Heart left ventricle (tissue), 16 donors: ENCODE measurements at regions not wholly inside any gene's neighbourhood (a gene's known extent, or its start where the extent isn't known, plus 50 kb on each side); places are given as distances from the start of the nearest gene placed in this dataset.
"Not testable (repeated sequence)": the region's sequence is repeated elsewhere in the genome, so short reads cannot be mapped to it uniquely, and the experiment has no call there.

Experiments
- ATAC-seq, 4 donors: fragments of 200-7000 bp; cut with Tn5 transposase; one replicate each; pipeline ENCODE4 v1.9.1; 2020 to 2022; ENCODE audit warnings: moderate library complexity in 4 of 4, mild to moderate bottlenecking in 3 of 4, moderate number of reproducible peaks in 1 of 4
- DNase-seq, 5 donors: peaks; one replicate each; pipeline ENCODE4 v3.0.0-alpha.2; 2020
- H3K27ac ChIP-seq, 12 donors: fragments of 200-600 bp; sonication (generic) in 4 of 12; one replicate each; pipeline versions ENCODE4 v1.5.0 to v1.8.0; 2016 to 2022; ENCODE audit warnings: mild to moderate bottlenecking in 2 of 12
- H3K27me3 ChIP-seq, 9 donors: fragments of 200-600 bp; sonication (generic) in 2 of 9; one replicate each; pipeline versions ENCODE4 v1.5.1 to v1.8.0; 2016 to 2022; ENCODE audit warnings: mild to moderate bottlenecking in 3 of 9
- H3K36me3 ChIP-seq, 9 donors: fragments of 200-600 bp; sonication (generic) in 2 of 9; one replicate each; pipeline versions ENCODE4 v1.5.0 to v1.8.0; 2018 to 2022; ENCODE audit warnings: mild to moderate bottlenecking in 2 of 9
- H3K4me1 ChIP-seq, 12 donors: fragments of 200-600 bp; sonication (generic) in 4 of 12; one replicate each; pipeline versions ENCODE4 v1.5.0 to v1.8.0; 2016 to 2022; ENCODE audit warnings: mild to moderate bottlenecking in 3 of 12
- H3K4me3 ChIP-seq, 12 donors: fragments of 200-600 bp; sonication (generic) in 4 of 12; one replicate each; pipeline versions ENCODE4 v1.5.0 to v1.8.0; 2017 to 2022; ENCODE audit warnings: mild to moderate bottlenecking in 9 of 12, moderate library complexity in 4 of 12
- H3K9me3 ChIP-seq, 12 donors: fragments of 200-600 bp; sonication (generic) in 4 of 12; one replicate each; pipeline versions ENCODE4 v1.5.0 to v1.8.0; 2016 to 2022; ENCODE audit warnings: mild to moderate bottlenecking in 1 of 12
- POLR2A ChIP-seq, 2 donors: fragments of 450-650 bp; IDR thresholded peaks; one replicate each; pipeline ENCODE4 v1.6.1; 2017; ENCODE audit warnings: antibody characterized with exemption in 2 of 2, mild to moderate bottlenecking in 2 of 2, moderate library complexity in 2 of 2
- WGBS, 4 donors: extraction: QIAGEN DNeasy Blood & Tissue Kit in 2 of 4; methylation state at CpG; one replicate each; pipeline versions ENCODE4 v1.1.5 to v1.1.7; 2013 to 2018; 5-methylcytosine and 5-hydroxymethylcytosine counted together
- intact Hi-C, 10 donors: fragments of 100-400 bp; cut with DNase I; formaldehyde crosslinking; loops; one replicate each; pipeline versions ENCODE4 v1.11.1 to v1.14.2; 2022
- TF ChIP-seq, protein P1 (sequence below), 12 donors: fragments of 200-600 bp; sonication (generic) in 4 of 12; IDR thresholded peaks; one replicate each; pipeline versions ENCODE4 v1.5.0 to v1.8.0; 2018 to 2022; ENCODE audit warnings: antibody characterized with exemption in 12 of 12, mild to moderate bottlenecking in 5 of 12
- donor health status: ischemic (EF 13 %, LVEDD 7.1; RV severe dilation, severe dysfunction).
- donor health status: healthy with polysubstance abuse.
- donor health status: DM: no; HTN: yes; CAD: no.
- donor health status: DM: no; HTN: no; CAD: no.
- donor health status: ischemic (EF 25% LVEDD 6.9; RV normal size, moderate dysfunction).
- donor health status: ischemic (EF 25% LVEDD 5.7; RV mildly dilated, moderate dysfunction).
- donor health status: healthy.
- donor health status: DM: yes; HTN: yes; CAD: no.
- donor health status: ischemic (EF 35%, LVEDD 5.7; RV mildly dilated, moderate dysfunction).
- donor health status: nonischemic (EF 11% LVEDD 7.7; RV severe dilation, severe dysfunction).
- donor health status: DM: yes; HTN: yes; CAD: no.
- donor health status: PGD.
- donor health status: ischemic (EF 29% LVEDD 5.4; RV normal size, mild dysfunction).
- donor health status: nonischemic (EF 23%, LVEDD 6.1; RV moderate dilation, normal function).

DNA sequence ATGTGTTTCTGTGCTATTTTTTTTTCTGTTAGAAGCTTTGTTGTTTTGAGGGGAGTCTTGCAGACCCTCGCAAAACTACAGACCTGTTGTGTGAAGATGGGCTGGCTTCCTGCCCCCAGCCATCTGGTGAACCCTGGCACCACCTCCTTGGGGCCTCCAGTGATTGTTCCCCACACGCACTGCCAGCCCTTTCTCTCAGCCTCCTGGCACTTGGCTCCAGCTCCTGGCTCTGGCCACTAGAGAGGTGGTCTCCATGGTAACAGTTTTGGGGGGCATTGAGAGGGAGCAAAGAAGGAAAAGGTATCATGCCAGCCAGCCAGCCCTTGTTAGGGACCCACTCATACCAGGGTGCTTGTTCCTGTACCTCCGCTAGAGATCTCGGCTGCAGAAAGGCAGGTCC is 176.4 kb upstream of the RPH3A start:
- Histone ChIP-seq H3K9me3 (peaks cover 0 to 4% (median 0%) of the 10 kb centered on the region in 12 donors), H3K36me3 (no peaks in the 10 kb centered on the region), H3K27ac (no peak overlapping the region), H3K4me1 (no peaks in the 10 kb centered on the region), H3K27me3 (peaks cover 0 to 47% (median 7%) of the 10 kb centered on the region in 9 donors), H3K4me3 (no peak overlapping the region)
- WGBS, 4 donors, result 69 to 78% (median 73%) methylated on average over 4 of the region's 4 CpGs
- intact Hi-C loops, result no loop called here
- TF ChIP-seq POLR2A (IDR thresholded peaks at IDR 0.05), result no peak
- TF ChIP-seq, protein P1, sequence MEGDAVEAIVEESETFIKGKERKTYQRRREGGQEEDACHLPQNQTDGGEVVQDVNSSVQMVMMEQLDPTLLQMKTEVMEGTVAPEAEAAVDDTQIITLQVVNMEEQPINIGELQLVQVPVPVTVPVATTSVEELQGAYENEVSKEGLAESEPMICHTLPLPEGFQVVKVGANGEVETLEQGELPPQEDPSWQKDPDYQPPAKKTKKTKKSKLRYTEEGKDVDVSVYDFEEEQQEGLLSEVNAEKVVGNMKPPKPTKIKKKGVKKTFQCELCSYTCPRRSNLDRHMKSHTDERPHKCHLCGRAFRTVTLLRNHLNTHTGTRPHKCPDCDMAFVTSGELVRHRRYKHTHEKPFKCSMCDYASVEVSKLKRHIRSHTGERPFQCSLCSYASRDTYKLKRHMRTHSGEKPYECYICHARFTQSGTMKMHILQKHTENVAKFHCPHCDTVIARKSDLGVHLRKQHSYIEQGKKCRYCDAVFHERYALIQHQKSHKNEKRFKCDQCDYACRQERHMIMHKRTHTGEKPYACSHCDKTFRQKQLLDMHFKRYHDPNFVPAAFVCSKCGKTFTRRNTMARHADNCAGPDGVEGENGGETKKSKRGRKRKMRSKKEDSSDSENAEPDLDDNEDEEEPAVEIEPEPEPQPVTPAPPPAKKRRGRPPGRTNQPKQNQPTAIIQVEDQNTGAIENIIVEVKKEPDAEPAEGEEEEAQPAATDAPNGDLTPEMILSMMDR (IDR thresholded peaks at IDR 0.05), result no peak
- ATAC-seq (no peak), DNase-seq (no peak)

DNA sequence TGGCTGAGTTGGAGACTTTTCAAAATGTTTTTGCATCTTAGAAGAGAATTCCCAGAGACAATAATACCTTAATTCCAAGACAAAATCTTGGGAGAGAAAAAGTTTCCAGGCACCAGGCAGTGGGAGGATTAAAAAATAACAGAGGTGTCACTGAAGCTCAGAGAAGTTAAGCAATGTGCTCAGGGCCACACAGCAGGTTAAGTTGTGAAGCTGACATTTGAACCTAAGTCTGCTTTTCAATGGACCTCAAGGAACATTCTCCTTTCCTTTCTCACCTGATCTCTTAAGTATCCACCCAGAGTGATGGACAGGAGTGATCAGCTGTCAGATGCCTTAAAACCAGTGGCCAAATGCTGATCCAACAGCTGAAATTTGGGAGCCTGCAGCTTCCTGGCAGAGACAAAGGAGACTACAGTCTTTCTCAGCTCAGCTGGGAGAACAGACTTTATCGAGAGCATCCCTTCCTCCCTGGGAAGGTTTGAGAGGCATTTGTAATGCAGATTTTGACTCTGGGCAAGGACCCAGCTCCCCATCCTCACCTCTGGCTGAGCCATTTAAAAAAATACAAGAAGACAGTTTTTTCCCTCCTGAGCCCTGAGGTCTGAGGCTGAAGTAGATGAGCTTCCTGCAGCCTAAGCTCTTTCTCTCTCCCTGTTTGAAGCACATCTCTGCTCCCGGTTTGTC is 174.9 kb upstream of the RPH3A start:
- 0 to 1% (median 0%) methylated on average over 2 of the region's 2 CpGs for WGBS, 4 donors
- H3K27me3 ChIP-seq, result peaks cover 0 to 47% (median 7%) of the 10 kb centered on the region in 9 donors
- ATAC-seq, result no peak
- no peaks in the 10 kb centered on the region for H3K36me3 ChIP-seq
- no peak overlapping the region for H3K27ac ChIP-seq
- intact Hi-C loops, result no loop called here
- DNase-seq, result no peak
- no peaks in the 10 kb centered on the region for H3K4me1 ChIP-seq
- TF ChIP-seq, protein P1 (IDR thresholded peaks at IDR 0.05), result no peak
- no peak for TF ChIP-seq POLR2A (IDR thresholded peaks at IDR 0.05)
- no peak overlapping the region for H3K4me3 ChIP-seq
- H3K9me3 ChIP-seq, result peaks cover 0 to 4% (median 0%) of the 10 kb centered on the region in 12 donors

DNA sequence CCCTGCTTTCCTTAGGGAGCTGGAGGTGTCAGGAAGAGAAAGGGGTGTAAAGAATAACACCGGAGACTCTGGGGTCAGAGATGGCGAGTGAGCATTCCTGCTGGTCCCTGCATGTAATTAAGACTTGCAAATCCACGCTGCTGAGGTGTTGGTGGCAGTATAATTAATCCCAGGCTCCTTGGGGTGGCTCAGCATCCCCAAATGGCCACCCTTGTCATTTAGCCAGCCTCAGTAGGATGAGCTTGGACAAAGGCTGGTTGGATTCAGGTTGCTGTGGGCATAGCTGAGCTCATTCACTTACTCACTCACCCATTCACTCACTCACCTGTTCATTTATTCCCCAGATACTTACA is 174.4 kb upstream of the RPH3A start:
- Histone ChIP-seq H3K36me3 (no peaks in the 10 kb centered on the region), H3K9me3 (peaks cover 0 to 4% (median 0%) of the 10 kb centered on the region in 12 donors), H3K4me3 (no peak overlapping the region), H3K27ac (no peak overlapping the region), H3K4me1 (no peaks in the 10 kb centered on the region), H3K27me3 (peaks cover 0 to 47% (median 7%) of the 10 kb centered on the region in 9 donors)
- no peak for ATAC-seq
- WGBS, 4 donors, result 4 to 11% (median 5%) methylated on average over 3 of the region's 3 CpGs
- intact Hi-C loops, result no loop called here
- no peak for TF ChIP-seq POLR2A (IDR thresholded peaks at IDR 0.05)
- TF ChIP-seq, protein P1 (IDR thresholded peaks at IDR 0.05), result no peak
- no peak for DNase-seq

DNA sequence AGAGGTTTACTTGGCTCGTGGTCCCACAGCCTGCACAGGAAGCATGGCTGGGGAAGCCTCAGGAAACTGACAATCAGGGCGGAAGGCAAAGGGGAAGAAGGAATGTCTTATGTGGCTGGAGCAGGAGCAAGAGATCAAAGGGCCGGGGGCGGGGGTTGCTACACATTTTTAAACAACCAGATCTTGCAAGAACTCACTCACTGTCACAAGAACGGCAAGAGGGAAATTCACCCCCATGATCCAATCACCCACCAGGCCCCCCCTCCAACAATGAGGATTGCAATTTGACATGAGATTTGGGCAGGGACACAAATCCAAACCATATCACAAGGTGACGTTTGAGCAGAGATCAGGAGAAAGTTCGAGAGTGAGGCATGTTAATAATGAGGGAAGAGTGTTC is 163.7 kb upstream of the RPH3A start:
- DNase-seq (no peak), ATAC-seq (no peak)
- Histone ChIP-seq H3K36me3 (no peaks in the 10 kb centered on the region), H3K4me3 (no peak overlapping the region), H3K27ac (no peak overlapping the region), H3K27me3 (peaks cover 0 to 3% (median 0%) of the 10 kb centered on the region in 9 donors), H3K4me1 (no peaks in the 10 kb centered on the region), H3K9me3 (no peaks in the 10 kb centered on the region)
- WGBS, 4 donors, result 24 to 29% (median 29%) methylated on average over 7 of the region's 7 CpGs
- intact Hi-C loops, result no loop called here
- TF ChIP-seq POLR2A (IDR thresholded peaks at IDR 0.05), result no peak
- TF ChIP-seq, protein P1 (IDR thresholded peaks at IDR 0.05), result no peak

DNA sequence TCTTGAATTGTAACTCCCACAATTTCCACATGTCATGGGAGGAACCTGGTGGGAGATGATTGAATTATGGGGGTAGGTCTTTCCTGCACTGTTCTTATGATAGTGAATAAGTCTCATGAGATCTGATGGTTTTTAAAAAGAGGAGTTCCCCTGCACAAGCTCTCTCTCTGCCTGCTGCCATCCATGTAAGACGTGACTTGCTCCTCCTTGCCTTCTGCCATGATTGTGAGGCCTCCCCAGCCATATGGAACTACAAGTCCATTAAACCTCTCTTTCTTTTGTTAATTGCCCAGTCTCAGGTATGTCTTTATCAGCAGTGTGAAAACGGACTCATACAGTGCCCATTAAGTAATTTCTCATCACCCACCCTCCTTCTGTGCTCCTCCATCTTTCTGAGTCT is 159.6 kb upstream of the RPH3A start:
- H3K9me3 ChIP-seq, H3K27ac ChIP-seq, ATAC-seq, H3K4me1 ChIP-seq, H3K4me3 ChIP-seq, H3K27me3 ChIP-seq, H3K36me3 ChIP-seq, DNase-seq, intact Hi-C loops: not testable (repeated sequence)
- 68 to 77% (median 72%) methylated on average over 2 of the region's 2 CpGs for WGBS, 4 donors
